ENCODE measurements at regions not wholly inside any gene's neighbourhood (a gene's known extent, or its start where the extent isn't known, plus 50 kb on each side); places are given as distances from the start of the nearest gene placed in this dataset.

DNA sequence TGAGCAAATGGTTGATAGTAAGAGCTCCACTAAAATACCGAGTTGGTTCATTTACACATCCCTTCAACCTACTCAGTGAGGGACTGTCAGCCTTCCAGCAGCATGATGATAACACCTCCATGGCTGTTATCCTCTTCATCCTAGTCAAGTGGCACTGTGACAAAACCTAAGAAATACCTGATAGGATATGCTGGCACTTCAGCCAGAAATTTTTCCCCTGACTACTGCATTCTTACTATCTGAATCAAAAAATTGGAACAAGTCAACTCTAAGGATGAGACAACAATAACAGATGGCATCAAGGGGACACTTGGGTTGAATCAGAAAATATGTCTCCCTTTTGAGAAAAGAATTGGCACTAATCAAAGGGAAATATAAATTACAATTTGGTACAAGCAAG is 193.9 kb downstream of the KCTD12 start:
- TF ChIP-seq, protein P1, sequence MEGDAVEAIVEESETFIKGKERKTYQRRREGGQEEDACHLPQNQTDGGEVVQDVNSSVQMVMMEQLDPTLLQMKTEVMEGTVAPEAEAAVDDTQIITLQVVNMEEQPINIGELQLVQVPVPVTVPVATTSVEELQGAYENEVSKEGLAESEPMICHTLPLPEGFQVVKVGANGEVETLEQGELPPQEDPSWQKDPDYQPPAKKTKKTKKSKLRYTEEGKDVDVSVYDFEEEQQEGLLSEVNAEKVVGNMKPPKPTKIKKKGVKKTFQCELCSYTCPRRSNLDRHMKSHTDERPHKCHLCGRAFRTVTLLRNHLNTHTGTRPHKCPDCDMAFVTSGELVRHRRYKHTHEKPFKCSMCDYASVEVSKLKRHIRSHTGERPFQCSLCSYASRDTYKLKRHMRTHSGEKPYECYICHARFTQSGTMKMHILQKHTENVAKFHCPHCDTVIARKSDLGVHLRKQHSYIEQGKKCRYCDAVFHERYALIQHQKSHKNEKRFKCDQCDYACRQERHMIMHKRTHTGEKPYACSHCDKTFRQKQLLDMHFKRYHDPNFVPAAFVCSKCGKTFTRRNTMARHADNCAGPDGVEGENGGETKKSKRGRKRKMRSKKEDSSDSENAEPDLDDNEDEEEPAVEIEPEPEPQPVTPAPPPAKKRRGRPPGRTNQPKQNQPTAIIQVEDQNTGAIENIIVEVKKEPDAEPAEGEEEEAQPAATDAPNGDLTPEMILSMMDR (IDR thresholded peaks at IDR 0.05; ENCODE audit: control insufficient read depth, insufficient read depth, low read depth, low read length, missing control alignments) = no peak
- no peak overlapping the region for H3K4me3 ChIP-seq (ENCODE audit: control insufficient read depth, low read depth, low read length)
- DNase-seq (ENCODE audit: low read depth) = no peak

DNA sequence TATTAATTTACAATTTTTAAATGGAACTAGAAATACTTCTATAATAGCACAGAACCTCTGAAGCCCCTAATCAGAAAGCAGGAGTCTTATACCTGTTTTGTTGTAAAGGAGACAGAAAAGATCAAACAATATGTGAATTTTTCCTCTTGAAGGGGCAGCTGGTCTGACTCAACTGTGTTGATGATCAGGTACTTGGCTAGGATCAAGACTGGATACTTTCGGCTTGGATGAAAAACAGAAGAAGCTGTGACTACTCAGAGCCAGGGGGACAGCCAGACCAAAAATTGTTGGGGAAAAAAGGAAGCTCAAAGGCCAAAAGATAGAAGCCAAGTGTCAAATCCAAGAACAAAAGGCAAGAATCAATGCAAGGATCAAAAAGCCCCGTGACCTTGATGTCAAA is 195.6 kb downstream of the KCTD12 start:
- no peak for DNase-seq (ENCODE audit: low read depth)
- TF ChIP-seq, protein P1 (IDR thresholded peaks at IDR 0.05; ENCODE audit: control insufficient read depth, insufficient read depth, low read depth, low read length, missing control alignments) = no peak
- no peak overlapping the region for H3K4me3 ChIP-seq (ENCODE audit: control insufficient read depth, low read depth, low read length)

DNA sequence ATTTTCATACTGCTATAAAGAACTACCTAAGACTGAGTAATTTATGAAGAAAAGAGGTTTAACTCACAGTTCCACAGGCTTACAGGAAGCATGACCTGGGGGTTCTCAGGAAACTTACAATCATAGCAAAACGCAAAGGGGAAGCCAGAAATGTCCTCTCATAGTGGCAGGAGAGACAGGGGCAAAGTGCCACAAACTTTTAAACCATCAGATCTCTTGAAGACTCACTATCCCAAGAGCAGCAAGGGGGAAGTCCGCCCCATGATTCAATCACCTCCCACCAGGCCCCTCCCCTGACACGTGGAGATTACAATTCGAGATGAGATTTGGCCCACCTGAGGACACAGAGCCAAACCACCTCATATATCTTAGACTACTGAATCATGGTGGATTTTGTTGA is 198.7 kb downstream of the KCTD12 start:
- no peak for DNase-seq (ENCODE audit: low read depth)
- no peak overlapping the region for H3K4me3 ChIP-seq (ENCODE audit: control insufficient read depth, low read depth, low read length)
- TF ChIP-seq, protein P1 (IDR thresholded peaks at IDR 0.05; ENCODE audit: control insufficient read depth, insufficient read depth, low read depth, low read length, missing control alignments) = no peak

DNA sequence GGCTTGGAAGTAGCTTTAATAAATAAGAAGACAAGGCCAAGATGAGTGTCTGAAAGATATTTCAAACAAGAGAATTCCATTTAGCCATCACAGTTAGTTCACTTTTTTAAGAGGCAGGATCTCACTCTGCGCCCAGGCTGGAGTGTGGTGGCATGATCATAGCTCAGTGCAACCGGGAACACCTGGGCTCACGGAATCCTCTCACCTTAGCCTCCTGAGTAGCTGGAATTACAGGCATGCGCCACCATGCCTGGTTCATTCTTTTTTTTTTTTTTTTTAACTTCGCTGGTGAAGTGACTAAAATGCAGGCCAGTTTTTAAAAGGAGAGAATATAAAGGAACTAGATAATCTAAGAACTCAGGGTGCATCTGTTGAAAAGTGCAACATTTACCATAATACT is 200.3 kb downstream of the KCTD12 start:
- TF ChIP-seq, protein P1 (IDR thresholded peaks at IDR 0.05; ENCODE audit: control insufficient read depth, insufficient read depth, low read depth, low read length, missing control alignments) = no peak
- no peak for DNase-seq (ENCODE audit: low read depth)
- no peak overlapping the region for H3K4me3 ChIP-seq (ENCODE audit: control insufficient read depth, low read depth, low read length)

DNA sequence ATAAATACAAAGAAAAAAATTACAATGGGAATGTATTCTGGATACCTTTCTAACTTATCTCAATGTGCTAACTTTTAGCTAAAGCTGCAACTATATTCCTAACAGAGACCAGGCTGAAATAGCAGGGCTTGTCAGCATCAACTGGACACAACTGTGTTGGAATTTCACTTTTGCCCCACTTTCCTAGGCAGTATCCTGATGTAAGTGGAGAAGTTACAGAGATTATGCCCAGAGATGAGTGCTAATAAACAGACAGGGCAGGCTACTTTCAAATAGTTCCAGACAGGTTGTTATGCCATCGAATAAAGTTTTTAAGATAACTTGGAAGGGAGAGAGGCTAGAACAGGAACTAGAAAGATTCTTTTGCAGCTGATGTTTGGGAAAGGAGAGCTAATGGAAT is 201.9 kb downstream of the KCTD12 start:
- TF ChIP-seq, protein P1 (IDR thresholded peaks at IDR 0.05; ENCODE audit: control insufficient read depth, insufficient read depth, low read depth, low read length, missing control alignments) = no peak
- no peak for DNase-seq (ENCODE audit: low read depth)
- no peak overlapping the region for H3K4me3 ChIP-seq (ENCODE audit: control insufficient read depth, low read depth, low read length)

DNA sequence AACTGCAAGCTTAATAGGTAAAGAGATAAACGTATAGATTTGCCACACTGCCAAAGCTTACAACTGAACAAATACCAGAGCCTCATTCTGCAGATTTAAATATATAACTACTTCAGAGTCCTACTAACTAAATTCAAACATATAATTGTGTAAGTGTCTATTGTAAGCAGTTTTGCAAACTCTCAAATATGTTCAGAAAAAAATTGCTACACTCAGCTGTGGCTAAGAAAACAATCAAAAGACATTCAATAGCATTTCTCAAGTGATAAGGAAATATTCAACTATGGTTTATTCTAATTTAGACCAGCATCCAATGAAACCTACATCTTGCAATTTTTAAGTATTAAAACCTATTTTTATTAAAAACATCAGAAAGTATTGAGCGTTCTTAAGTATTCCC is 202.4 kb downstream of the KCTD12 start:
- no peak overlapping the region for H3K4me3 ChIP-seq (ENCODE audit: control insufficient read depth, low read depth, low read length)
- DNase-seq (ENCODE audit: low read depth) = no peak
- TF ChIP-seq, protein P1 (IDR thresholded peaks at IDR 0.05; ENCODE audit: control insufficient read depth, insufficient read depth, low read depth, low read length, missing control alignments) = no peak

DNA sequence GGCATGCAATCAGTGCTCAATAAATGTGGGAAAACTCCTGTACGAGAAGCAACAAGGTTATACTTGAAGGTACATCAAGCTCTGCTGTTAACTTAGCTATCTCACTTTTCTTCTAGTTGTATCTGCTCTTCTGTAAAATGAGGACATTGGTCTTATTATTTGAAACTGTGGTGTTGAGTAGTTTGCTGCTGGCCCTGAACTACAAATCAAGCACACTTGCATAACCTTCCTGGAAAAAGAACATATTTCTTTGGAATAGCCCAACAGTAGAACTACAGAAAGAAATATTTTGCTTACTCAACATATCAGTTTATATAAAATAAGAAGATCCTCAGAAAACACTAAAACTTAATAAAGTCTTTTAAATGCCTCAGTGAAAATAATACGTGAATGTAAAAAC is 203.0 kb downstream of the KCTD12 start:
- TF ChIP-seq, protein P1 (IDR thresholded peaks at IDR 0.05; ENCODE audit: control insufficient read depth, insufficient read depth, low read depth, low read length, missing control alignments) = no peak
- H3K4me3 ChIP-seq (ENCODE audit: control insufficient read depth, low read depth, low read length) = no peak overlapping the region
- no peak for DNase-seq (ENCODE audit: low read depth)

All from AG09309 (cell line).